Endothelial cell of umbilical vein (primary cell): ENCODE measurements at regions not wholly inside any gene's neighbourhood (a gene's known extent, or its start where the extent isn't known, plus 50 kb on each side); places are given as distances from the start of the nearest gene placed in this dataset.
"Not testable (repeated sequence)": the region's sequence is repeated elsewhere in the genome, so short reads cannot be mapped to it uniquely, and the experiment has no call there.

ENCODE experiments used
- BruUV-seq: library from RNA; stranded (reverse); fragments of 400-500 nt; replicated peaks from 2 replicates; lab custom pipeline; 2021; lab: Mats Ljungman, UMichigan
- CTCF ChIA-PET: fragments of 300-600, 350-600 bp; sonication (Branson Sonifier 250); formaldehyde crosslinking; loops from one replicate; lab custom pipeline; 2021; ENCODE audit warnings: antibody characterized with exemption, inconsistent platforms; lab: Charles Lee
- POLR2A ChIA-PET: fragments of 300-600, 350-600 bp; sonication (Branson Sonifier 250); formaldehyde crosslinking; loops from one replicate; lab custom pipeline; 2021; ENCODE audit warnings: antibody characterized with exemption, inconsistent platforms; lab: Charles Lee
- DNase-seq: peaks from one replicate; pipeline ENCODE4 v3.0.0-alpha.2; 2011; ENCODE audit warnings: low read depth, low spot score
- FAIRE-seq: peaks from 2 replicates; lab custom pipeline; 2011; peaks lifted over from hg19 to GRCh38; lab: Jason Lieb, UNC
- H2AFZ ChIP-seq: 2 replicates; pipeline ENCODE4 v1.6.0; 2012; ENCODE audit warnings: low read depth, low read length, control low read depth, inconsistent platforms
- H3K27ac ChIP-seq: 2 replicates; pipeline ENCODE4 v1.5.1; 2011; ENCODE audit warnings: low read depth, mild to moderate bottlenecking, control low read depth, low read length, moderate library complexity; ENCODE audit not compliant: insufficient read depth
- H3K27me3 ChIP-seq, 2 experiments: 2 replicates each; pipeline versions ENCODE4 v1.6.0 to v1.6.1; 2011; ENCODE audit warnings: low read length in 2 of 2, mixed read lengths in 1 of 2; ENCODE audit not compliant: control insufficient read depth in 2 of 2, insufficient read depth in 2 of 2
- H3K36me3 ChIP-seq, 2 experiments: 2 replicates in 1 of 2; 3 replicates in 1 of 2; pipeline ENCODE4 v1.5.1; 2011; ENCODE audit warnings: low read length in 2 of 2, mild to moderate bottlenecking in 1 of 2, moderate library complexity in 1 of 2; ENCODE audit not compliant: control insufficient read depth in 2 of 2, insufficient read depth in 2 of 2; ENCODE audit errors: extremely low read depth in 1 of 2
- H3K4me1 ChIP-seq: 3 replicates; pipeline ENCODE4 v1.5.1; 2011; ENCODE audit warnings: mild to moderate bottlenecking, low read length; ENCODE audit not compliant: control insufficient read depth, insufficient read depth; ENCODE audit errors: extremely low read depth
- H3K4me2 ChIP-seq: 2 replicates; pipeline ENCODE4 v1.6.1; 2011; ENCODE audit warnings: low read length, control low read depth, mixed read lengths; ENCODE audit not compliant: insufficient read depth
- H3K4me3 ChIP-seq, 3 experiments: fragments of 200-600 bp in 1 of 3; sonication (generic), shearing (Covaris generic) in 1 of 3; replicated peaks in 1 of 3; 2 replicates each; pipeline ENCODE4 v1.5.1; 2011 to 2016; ENCODE audit warnings: control low read depth in 3 of 3, low read length in 3 of 3, mild to moderate bottlenecking in 2 of 3, inconsistent platforms in 1 of 3, low read depth in 1 of 3, moderate library complexity in 1 of 3; ENCODE audit not compliant: insufficient read depth in 1 of 3
- H3K79me2 ChIP-seq: 2 replicates; pipeline ENCODE4 v1.6.0; 2012; ENCODE audit warnings: low read length, inconsistent platforms; ENCODE audit not compliant: control insufficient read depth, insufficient read depth
- H3K9ac ChIP-seq: replicated peaks from 2 replicates; pipeline ENCODE3; 2011; ENCODE audit warnings: low read length, control low read depth; ENCODE audit not compliant: insufficient read depth; ENCODE audit errors: extremely low read depth
- H3K9me1 ChIP-seq: replicated peaks from 3 replicates; pipeline ENCODE4 v1.6.0; 2011; ENCODE audit warnings: mild to moderate bottlenecking, low read length; ENCODE audit not compliant: control insufficient read depth, insufficient read depth; ENCODE audit errors: extremely low read depth
- H3K9me3 ChIP-seq: replicated peaks from 2 replicates; pipeline ENCODE4 v1.5.1; 2012; ENCODE audit warnings: low read length, inconsistent platforms; ENCODE audit not compliant: control insufficient read depth, insufficient read depth
- H4K20me1 ChIP-seq: replicated peaks from 2 replicates; pipeline ENCODE3; 2011; ENCODE audit warnings: mild to moderate bottlenecking, low read length; ENCODE audit not compliant: control insufficient read depth, insufficient read depth; ENCODE audit errors: extremely low read depth
- CTCF ChIP-seq, 2 donors: IDR thresholded peaks; 1 replicate in 1 of 2; 2 replicates in 1 of 2; pipeline ENCODE4 v1.5.1; 2011; ENCODE audit warnings: low read length in 2 of 2, mild to moderate bottlenecking in 2 of 2, moderate library complexity in 2 of 2, control low read depth in 1 of 2, inconsistent platforms in 1 of 2, low read depth in 1 of 2; ENCODE audit not compliant: insufficient read depth in 1 of 2; ENCODE audit errors: extremely low read depth in 1 of 2
- EZH2 ChIP-seq: IDR thresholded peaks from 2 replicates; pipeline ENCODE4 v1.6.1; 2012; ENCODE audit warnings: borderline replicate concordance, low read depth, mild to moderate bottlenecking, moderate library complexity, low read length, inconsistent platforms; ENCODE audit not compliant: severe bottlenecking
- FOS ChIP-seq: IDR thresholded peaks from 2 replicates; pipeline ENCODE4 v1.6.1; 2011; ENCODE audit warnings: mild to moderate bottlenecking, low read length, moderate library complexity, borderline replicate concordance; ENCODE audit not compliant: insufficient read depth
- GATA2 ChIP-seq: IDR thresholded peaks from 2 replicates; pipeline ENCODE4 v1.7.0; 2011; ENCODE audit warnings: low read depth, mild to moderate bottlenecking, moderate library complexity, mixed read lengths, low read length; ENCODE audit not compliant: insufficient read length, insufficient read depth
- JUN ChIP-seq: IDR thresholded peaks from 2 replicates; pipeline ENCODE4 v1.6.1; 2011; ENCODE audit warnings: borderline replicate concordance, low read depth; ENCODE audit not compliant: insufficient read length, insufficient read depth
- MAX ChIP-seq: IDR thresholded peaks from 2 replicates; pipeline ENCODE4 v1.6.1; 2011; ENCODE audit not compliant: insufficient read depth, insufficient read length
- MYC ChIP-seq: IDR thresholded peaks from one replicate; pipeline ENCODE4 v1.6.1; 2011; ENCODE audit warnings: mild to moderate bottlenecking, low read depth, low read length
- POLR2A ChIP-seq: IDR thresholded peaks from 2 replicates; pipeline ENCODE4 v1.6.1; 2012; ENCODE audit warnings: low read depth, mild to moderate bottlenecking, control low read depth, low read length
- POLR2AphosphoS5 ChIP-seq: IDR thresholded peaks from 2 replicates; pipeline ENCODE4 v1.6.1; 2012; ENCODE audit warnings: low read depth, mild to moderate bottlenecking, control low read depth, low read length, moderate library complexity; ENCODE audit not compliant: insufficient read depth
- dilution Hi-C: fragments of 300-500 bp; cut with MboI; formaldehyde crosslinking; loops from one replicate; pipeline ENCODE4 v1.15.0; 2019; ENCODE audit warnings: low sequenced_read_pairs; ENCODE audit not compliant: extremely low pct_ligation_motif_present
- intact Hi-C: fragments of 100-400 bp; cut with micrococcal nuclease; formaldehyde crosslinking; loops from one replicate; pipeline ENCODE4 v1.10.0; 2022

GRCh38 chr15:26115229-26115943 lies 252.3 kb upstream of the ATP10A start:
- FAIRE-seq (no peak), DNase-seq (no peak)
- Histone ChIP-seq H2AFZ (no peak overlapping the region), H3K27ac (no peak overlapping the region), H3K4me1 (no peaks in the 10 kb centered on the region), H3K9me3 (peaks cover 2% of the 10 kb centered on the region), H3K9ac (no peak overlapping the region), H3K9me1 (no peaks in the 10 kb centered on the region), H3K36me3 (no peaks in the 10 kb centered on the region), H3K4me2 (no peak overlapping the region), H3K4me3 (no peak overlapping the region), H4K20me1 (no peaks in the 10 kb centered on the region), H3K79me2 (no peaks in the 10 kb centered on the region), H3K27me3 (no peaks in the 10 kb centered on the region)
- ChIA-PET POLR2A (no interaction called here), CTCF (no interaction called here)
- dilution Hi-C loops, result no loop called here
- BruUV-seq, result no TSS peak
- TF ChIP-seq CTCF (IDR thresholded peaks at IDR 0.05; ENCODE audit: extremely low read depth in 1 of 2, insufficient read depth in 1 of 2, low read depth in 1 of 2, low read length in 2 of 2) (no peak), GATA2 (no peak), FOS (no peak), EZH2 (no peak), POLR2A (no peak), MYC (no peak), JUN (no peak), MAX (no peak), POLR2AphosphoS5 (no peak)
- intact Hi-C loops, result no loop called here

GRCh38 chr15:26114128-26114527 lies 251.0 kb upstream of the ATP10A start:
- intact Hi-C loops, H3K79me2 ChIP-seq, H3K4me2 ChIP-seq, H3K9me1 ChIP-seq, H3K9ac ChIP-seq, H3K27me3 ChIP-seq, H4K20me1 ChIP-seq, H3K36me3 ChIP-seq, CTCF ChIA-PET, H3K4me1 ChIP-seq, POLR2A ChIA-PET, H3K9me3 ChIP-seq, DNase-seq, H3K4me3 ChIP-seq, dilution Hi-C loops, FAIRE-seq, H3K27ac ChIP-seq, BruUV-seq, H2AFZ ChIP-seq: not testable (repeated sequence)
